Osteoblast (primary cell): ENCODE measurements at regions not wholly inside any gene's neighbourhood (a gene's known extent, or its start where the extent isn't known, plus 50 kb on each side); places are given as distances from the start of the nearest gene placed in this dataset.

Experiments
- DNase-seq: peaks from one replicate; pipeline ENCODE4 v3.0.0; 2011; ENCODE audit warnings: low spot score, mixed read lengths; ENCODE audit not compliant: insufficient read length; ENCODE audit errors: missing footprints
- H2AFZ ChIP-seq: 2 replicates; pipeline ENCODE4 v1.6.0; 2011; ENCODE audit warnings: mild to moderate bottlenecking, low read length
- H3K27ac ChIP-seq: 2 replicates; pipeline ENCODE4 v1.5.1; 2011; ENCODE audit warnings: mild to moderate bottlenecking, low read depth, low read length, moderate library complexity
- H3K27me3 ChIP-seq: 2 replicates; pipeline ENCODE4 v1.6.0; 2012; ENCODE audit warnings: mild to moderate bottlenecking, control low read depth, inconsistent platforms, low read length, moderate library complexity; ENCODE audit not compliant: insufficient read depth
- H3K36me3 ChIP-seq: 2 replicates; pipeline ENCODE4 v1.5.1; 2011; ENCODE audit warnings: mild to moderate bottlenecking, low read length, control low read depth, moderate library complexity; ENCODE audit not compliant: insufficient read depth
- H3K4me1 ChIP-seq: 2 replicates; pipeline ENCODE4 v1.5.1; 2011; ENCODE audit warnings: mild to moderate bottlenecking, low read length, control low read depth, moderate library complexity; ENCODE audit not compliant: insufficient read depth
- H3K4me2 ChIP-seq: 2 replicates; pipeline ENCODE4 v1.6.0; 2011; ENCODE audit warnings: mild to moderate bottlenecking, low read length; ENCODE audit not compliant: insufficient read depth
- H3K4me3 ChIP-seq: fragments of 200-600 bp; sonication (generic); 3 replicates; pipeline ENCODE4 v1.5.1; 2012; ENCODE audit warnings: mild to moderate bottlenecking, low read length, inconsistent platforms; ENCODE audit not compliant: insufficient read depth
- H3K79me2 ChIP-seq: 2 replicates; pipeline ENCODE4 v1.6.0; 2012; ENCODE audit warnings: mild to moderate bottlenecking, low read length, control low read depth, inconsistent platforms; ENCODE audit not compliant: insufficient read depth
- H3K9me3 ChIP-seq: 2 replicates; pipeline ENCODE4 v1.5.1; 2011; ENCODE audit warnings: low read depth, low read length, control low read depth
- H4K20me1 ChIP-seq: 2 replicates; pipeline ENCODE4 v1.6.0; 2012; ENCODE audit warnings: mild to moderate bottlenecking, low read length, control low read depth; ENCODE audit not compliant: insufficient read depth
- TF ChIP-seq, protein P1 (sequence below): IDR thresholded peaks from 2 replicates; pipeline ENCODE4 v1.5.1; 2011; ENCODE audit warnings: mild to moderate bottlenecking, low read depth, low read length, moderate library complexity; ENCODE audit errors: extremely low read depth

GRCh38 chr7:10474048-10474447, 499.6 kb upstream of the PHF14 start:
- no peak overlapping the region for H3K4me2 ChIP-seq
- H4K20me1 ChIP-seq, result no peaks in the 10 kb centered on the region
- H3K9me3 ChIP-seq, result peaks cover 2% of the 10 kb centered on the region
- no peak overlapping the region for H3K4me3 ChIP-seq
- no peaks in the 10 kb centered on the region for H3K36me3 ChIP-seq
- H3K27me3 ChIP-seq, result no peaks in the 10 kb centered on the region
- no peaks in the 10 kb centered on the region for H3K79me2 ChIP-seq
- no peak overlapping the region for H2AFZ ChIP-seq
- no peaks in the 10 kb centered on the region for H3K4me1 ChIP-seq
- DNase-seq, result no peak
- H3K27ac ChIP-seq, result no peak overlapping the region
- TF ChIP-seq, protein P1, sequence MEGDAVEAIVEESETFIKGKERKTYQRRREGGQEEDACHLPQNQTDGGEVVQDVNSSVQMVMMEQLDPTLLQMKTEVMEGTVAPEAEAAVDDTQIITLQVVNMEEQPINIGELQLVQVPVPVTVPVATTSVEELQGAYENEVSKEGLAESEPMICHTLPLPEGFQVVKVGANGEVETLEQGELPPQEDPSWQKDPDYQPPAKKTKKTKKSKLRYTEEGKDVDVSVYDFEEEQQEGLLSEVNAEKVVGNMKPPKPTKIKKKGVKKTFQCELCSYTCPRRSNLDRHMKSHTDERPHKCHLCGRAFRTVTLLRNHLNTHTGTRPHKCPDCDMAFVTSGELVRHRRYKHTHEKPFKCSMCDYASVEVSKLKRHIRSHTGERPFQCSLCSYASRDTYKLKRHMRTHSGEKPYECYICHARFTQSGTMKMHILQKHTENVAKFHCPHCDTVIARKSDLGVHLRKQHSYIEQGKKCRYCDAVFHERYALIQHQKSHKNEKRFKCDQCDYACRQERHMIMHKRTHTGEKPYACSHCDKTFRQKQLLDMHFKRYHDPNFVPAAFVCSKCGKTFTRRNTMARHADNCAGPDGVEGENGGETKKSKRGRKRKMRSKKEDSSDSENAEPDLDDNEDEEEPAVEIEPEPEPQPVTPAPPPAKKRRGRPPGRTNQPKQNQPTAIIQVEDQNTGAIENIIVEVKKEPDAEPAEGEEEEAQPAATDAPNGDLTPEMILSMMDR, result no peak

- no peaks in the 10 kb centered on the region for H3K27me3 ChIP-seq
- peaks cover 4% of the 10 kb centered on the region for H3K9me3 ChIP-seq
- H3K4me3 ChIP-seq, result no peak overlapping the region
- H3K4me1 ChIP-seq, result no peaks in the 10 kb centered on the region
- no peaks in the 10 kb centered on the region for H4K20me1 ChIP-seq
- no peaks in the 10 kb centered on the region for H3K79me2 ChIP-seq
- no peak overlapping the region for H3K27ac ChIP-seq
- TF ChIP-seq, protein P1, result no peak
- no peaks in the 10 kb centered on the region for H3K36me3 ChIP-seq
- H3K4me2 ChIP-seq, result no peak overlapping the region
- DNase-seq, result no peak
- no peak overlapping the region for H2AFZ ChIP-seq
These were observed 497.6 kb upstream of the PHF14 start for GRCh38 chr7:10475940-10476641.

DNA sequence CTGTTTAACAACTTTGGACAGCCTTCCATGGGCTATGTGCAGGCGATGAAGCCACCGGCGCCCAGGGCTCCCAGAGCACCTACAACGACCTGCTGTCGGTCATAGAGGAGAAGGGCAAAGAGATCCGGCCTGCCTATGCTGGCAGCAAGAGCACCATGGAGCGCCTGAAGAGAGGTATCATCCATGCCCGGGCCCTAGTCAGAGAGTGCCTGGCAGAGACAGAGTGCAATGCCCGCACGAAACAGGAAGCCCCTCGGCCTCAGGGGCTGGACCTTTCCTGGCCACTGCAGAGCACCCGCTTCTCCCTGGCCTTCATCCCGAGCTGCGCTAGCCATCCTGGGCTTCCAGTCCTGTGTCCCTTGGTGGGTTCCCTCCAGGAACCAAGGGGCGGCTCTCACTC, 497.0 kb upstream of the PHF14 start:
- Histone ChIP-seq H3K4me3 (no peak overlapping the region), H3K79me2 (no peaks in the 10 kb centered on the region), H4K20me1 (no peaks in the 10 kb centered on the region), H3K27me3 (no peaks in the 10 kb centered on the region), H3K9me3 (peaks cover 4% of the 10 kb centered on the region), H3K4me2 (no peak overlapping the region), H3K4me1 (no peaks in the 10 kb centered on the region), H3K27ac (no peak overlapping the region), H3K36me3 (no peaks in the 10 kb centered on the region), H2AFZ (no peak overlapping the region)
- DNase-seq, result no peak
- TF ChIP-seq, protein P1, result no peak

DNA sequence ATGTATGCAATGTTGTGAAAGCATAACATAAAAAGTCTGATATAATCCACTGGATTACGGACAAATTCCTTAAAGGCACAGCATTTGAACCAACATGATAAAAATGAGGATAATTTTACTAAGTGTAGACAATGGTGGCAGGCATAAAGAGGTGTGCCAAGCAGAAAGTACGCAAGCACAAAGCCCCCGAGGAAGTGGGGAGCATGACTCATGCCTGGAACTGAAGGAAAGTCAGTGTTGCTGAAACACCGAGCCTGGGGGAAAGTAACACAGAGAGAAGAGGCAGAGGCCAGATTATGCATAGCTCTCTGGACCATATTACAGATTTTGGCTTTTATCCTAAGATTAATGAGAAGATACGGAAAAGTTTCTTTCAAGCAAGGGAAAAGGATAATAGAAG, 490.0 kb upstream of the PHF14 start:
- no peaks in the 10 kb centered on the region for H3K27me3 ChIP-seq
- no peaks in the 10 kb centered on the region for H3K79me2 ChIP-seq
- H3K4me1 ChIP-seq, result no peaks in the 10 kb centered on the region
- H3K27ac ChIP-seq, result no peak overlapping the region
- DNase-seq, result no peak
- peaks cover 3% of the 10 kb centered on the region for H3K9me3 ChIP-seq
- H4K20me1 ChIP-seq, result no peaks in the 10 kb centered on the region
- no peak overlapping the region for H2AFZ ChIP-seq
- no peak overlapping the region for H3K4me3 ChIP-seq
- H3K36me3 ChIP-seq, result no peaks in the 10 kb centered on the region
- no peak overlapping the region for H3K4me2 ChIP-seq
- TF ChIP-seq, protein P1, result no peak
